ENCODE measurements at regions not wholly inside any gene's neighbourhood (a gene's known extent, or its start where the extent isn't known, plus 50 kb on each side); places are given as distances from the start of the nearest gene placed in this dataset.

DNA sequence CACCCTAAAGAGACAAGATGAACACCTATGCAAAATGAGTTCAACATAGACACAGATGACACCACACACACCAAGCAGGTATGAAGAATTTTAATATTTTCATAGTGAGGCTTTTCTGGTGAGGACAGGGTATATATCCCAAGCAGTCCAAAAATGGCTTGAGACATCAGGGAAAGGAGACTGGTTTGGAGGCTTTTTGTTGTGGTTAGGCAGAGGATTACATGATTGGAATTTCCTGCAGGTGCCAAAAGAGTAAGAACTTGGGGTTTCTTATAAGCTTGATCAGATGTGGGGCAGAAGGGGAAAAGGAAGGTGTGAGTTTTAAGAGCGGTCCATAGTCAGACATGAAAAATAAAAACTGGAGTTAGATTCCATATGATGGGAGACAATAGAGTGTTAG lies 420.8 kb upstream of the SLITRK1 start:
- no peaks in the 10 kb centered on the region for H3K36me3 Mint-ChIP-seq
- no peaks in the 10 kb centered on the region for H3K9me3 Mint-ChIP-seq
- no peak overlapping the region for H3K4me3 Mint-ChIP-seq
- no peaks in the 10 kb centered on the region for H3K4me1 Mint-ChIP-seq (ENCODE audit: low read depth in 2 of 2)
- no peaks in the 10 kb centered on the region for H3K27me3 Mint-ChIP-seq
- no peak overlapping the region for H3K27ac Mint-ChIP-seq
- ATAC-seq (no peak), DNase-seq (ENCODE audit: low spot score) (no peak)

DNA sequence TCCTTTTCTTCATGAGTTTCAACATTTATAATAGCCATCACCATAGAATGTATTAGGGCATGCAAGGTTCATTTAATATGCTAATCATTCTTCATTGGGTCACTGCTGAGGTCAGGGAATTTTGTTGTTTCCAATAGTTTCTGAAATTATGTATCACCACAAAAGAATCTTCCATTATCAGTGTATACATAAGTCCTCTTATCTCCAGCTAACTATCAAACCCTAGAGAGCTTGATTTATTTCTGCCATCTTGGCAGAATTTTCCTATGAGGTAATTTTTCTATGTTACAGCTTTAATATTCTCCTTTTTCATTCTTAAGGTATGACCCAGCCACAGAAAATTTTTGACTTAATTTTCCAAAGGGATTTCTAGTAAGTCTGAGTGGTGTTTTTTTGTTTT lies 415.0 kb upstream of the SLITRK1 start:
- DNase-seq (ENCODE audit: low spot score) (no peak), ATAC-seq (no peak)
- Mint-ChIP-seq H3K4me1 (ENCODE audit: low read depth in 2 of 2) (no peaks in the 10 kb centered on the region), H3K27me3 (no peaks in the 10 kb centered on the region), H3K36me3 (no peaks in the 10 kb centered on the region), H3K9me3 (peaks cover 3% of the 10 kb centered on the region), H3K4me3 (no peak overlapping the region), H3K27ac (no peak overlapping the region)

DNA sequence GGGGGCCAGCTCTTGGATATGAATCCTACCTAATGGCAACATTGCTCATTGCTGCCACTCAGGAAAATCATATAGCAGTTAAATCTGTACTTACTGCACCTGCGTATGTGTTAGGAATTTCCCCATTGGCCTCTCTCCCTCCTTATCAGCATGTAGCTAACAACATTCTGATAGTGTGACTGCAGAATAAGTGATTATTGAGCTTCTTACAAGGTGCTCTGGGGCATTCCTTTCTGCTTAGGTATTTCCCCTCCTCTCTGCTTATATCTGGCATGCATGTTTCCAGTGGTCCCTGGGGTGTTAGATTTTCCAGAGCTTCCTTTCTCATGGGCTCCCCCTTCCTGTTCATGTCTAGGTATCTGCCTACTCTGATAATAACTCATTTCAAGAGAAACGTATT lies 414.1 kb upstream of the SLITRK1 start:
- ATAC-seq (no peak), DNase-seq (ENCODE audit: low spot score) (no peak)
- Mint-ChIP-seq H3K27me3 (no peaks in the 10 kb centered on the region), H3K9me3 (peaks cover 3% of the 10 kb centered on the region), H3K4me1 (ENCODE audit: low read depth in 2 of 2) (no peaks in the 10 kb centered on the region), H3K27ac (no peak overlapping the region), H3K4me3 (no peak overlapping the region), H3K36me3 (no peaks in the 10 kb centered on the region)

DNA sequence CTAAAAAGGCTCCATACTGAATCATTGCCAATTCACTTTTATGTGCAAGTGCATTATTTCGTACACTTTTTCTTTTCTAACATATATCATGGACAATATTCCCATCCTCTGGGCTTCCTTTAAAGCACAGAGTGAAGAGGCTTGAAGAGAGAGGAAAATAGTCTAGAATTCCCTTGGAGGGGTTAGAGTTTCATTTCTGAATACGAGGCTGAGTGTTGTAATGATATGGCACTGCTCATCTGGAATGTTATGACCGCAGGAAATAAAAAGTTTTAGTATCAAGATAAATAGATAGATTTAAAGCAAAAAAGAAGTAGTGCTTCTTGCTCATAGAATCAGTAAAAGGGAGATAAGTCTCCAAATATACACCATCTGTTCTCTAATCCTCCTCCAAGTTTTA lies 412.3 kb upstream of the SLITRK1 start:
- DNase-seq (ENCODE audit: low spot score) (no peak), ATAC-seq (no peak)
- no peak overlapping the region for H3K27ac Mint-ChIP-seq
- H3K4me3 Mint-ChIP-seq = no peak overlapping the region
- H3K36me3 Mint-ChIP-seq = no peaks in the 10 kb centered on the region
- no peaks in the 10 kb centered on the region for H3K4me1 Mint-ChIP-seq (ENCODE audit: low read depth in 2 of 2)
- H3K9me3 Mint-ChIP-seq = peaks cover 8% of the 10 kb centered on the region
- no peaks in the 10 kb centered on the region for H3K27me3 Mint-ChIP-seq

DNA sequence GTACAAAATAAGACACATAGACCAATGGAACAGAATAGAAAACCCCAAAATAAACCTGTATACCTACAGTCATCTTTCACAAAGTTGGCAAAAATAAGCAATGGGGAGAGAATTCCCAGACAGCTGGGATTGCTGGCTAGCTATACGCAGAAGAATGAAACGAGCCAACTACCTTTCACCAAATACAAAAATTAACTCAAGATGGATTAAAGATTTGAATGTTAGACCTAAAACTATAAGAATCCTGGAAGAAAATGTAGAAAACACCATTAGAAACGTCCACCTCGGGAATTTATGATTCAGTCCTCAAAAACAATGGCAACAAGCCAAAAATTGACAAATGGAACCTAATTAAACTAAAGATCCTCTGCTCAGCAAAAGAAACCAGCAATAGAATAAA lies 408.1 kb upstream of the SLITRK1 start:
- no peaks in the 10 kb centered on the region for H3K36me3 Mint-ChIP-seq

DNA sequence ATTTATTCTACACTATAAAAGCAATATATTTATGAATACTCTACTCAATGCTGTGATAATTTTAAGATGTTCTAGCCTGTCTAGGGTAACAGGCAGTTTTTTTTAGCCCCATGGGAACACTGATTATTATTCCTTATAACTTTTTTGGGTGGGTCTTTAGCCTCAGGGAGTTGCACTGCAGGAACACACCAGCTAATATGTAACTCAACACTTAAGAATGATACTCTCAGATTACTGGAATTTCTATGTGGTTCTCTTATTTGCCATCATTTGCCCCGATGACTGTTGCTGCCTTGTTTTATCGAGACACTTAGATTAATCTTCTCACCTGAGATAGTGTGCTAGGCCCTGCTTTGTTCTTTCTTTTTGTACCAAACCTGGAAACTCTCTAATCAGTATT lies 396.9 kb upstream of the SLITRK1 start:
- Mint-ChIP-seq H3K27me3 (no peaks in the 10 kb centered on the region), H3K27ac (no peak overlapping the region), H3K36me3 (no peaks in the 10 kb centered on the region), H3K4me3 (no peak overlapping the region), H3K4me1 (ENCODE audit: low read depth in 2 of 2) (no peaks in the 10 kb centered on the region), H3K9me3 (no peaks in the 10 kb centered on the region)
- DNase-seq (ENCODE audit: low spot score) (no peak), ATAC-seq (no peak)

More for the DNA sequence above, 408.1 kb upstream of the SLITRK1 start:
- no peak overlapping the region for H3K4me3 Mint-ChIP-seq
- ATAC-seq = no peak
- DNase-seq (ENCODE audit: low spot score) = no peak
- H3K4me1 Mint-ChIP-seq (ENCODE audit: low read depth in 2 of 2) = no peaks in the 10 kb centered on the region
- H3K27ac Mint-ChIP-seq = no peak overlapping the region
- peaks cover 7% of the 10 kb centered on the region for H3K9me3 Mint-ChIP-seq
- H3K27me3 Mint-ChIP-seq = no peaks in the 10 kb centered on the region

DNA sequence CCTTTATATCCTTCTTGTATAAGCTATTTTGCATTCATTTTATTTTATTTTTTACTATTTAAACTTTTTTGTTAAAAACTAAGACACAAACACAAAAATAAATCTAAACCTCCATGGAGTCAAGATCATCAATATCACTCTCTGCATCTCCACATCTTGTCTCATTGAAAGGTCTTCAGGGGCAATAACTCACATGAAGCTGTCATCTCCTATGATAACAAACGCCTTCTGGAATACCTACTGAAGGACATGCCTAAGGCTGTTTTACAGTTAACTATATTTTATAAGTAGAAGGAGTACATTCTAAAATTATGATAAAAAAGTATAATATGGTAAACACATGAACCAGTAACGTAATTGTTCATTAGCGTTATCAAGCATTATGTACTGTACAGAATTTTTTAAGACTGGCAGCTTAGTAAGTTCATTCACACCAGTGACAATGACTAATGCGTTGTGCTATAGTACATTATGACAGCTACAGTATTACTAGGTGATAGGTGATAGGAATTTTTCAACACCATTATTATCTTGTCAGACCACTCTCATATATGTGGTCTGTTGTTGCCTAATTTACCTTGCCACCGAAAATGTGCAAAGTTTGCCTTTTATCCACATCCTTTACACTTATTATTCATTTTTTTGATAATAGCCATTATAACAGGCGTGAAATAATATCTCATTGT lies 390.7 kb upstream of the SLITRK1 start:
- DNase-seq (ENCODE audit: low spot score) = no peak
- H3K36me3 Mint-ChIP-seq = no peaks in the 10 kb centered on the region
- H3K27me3 Mint-ChIP-seq = no peaks in the 10 kb centered on the region
- no peak overlapping the region for H3K4me3 Mint-ChIP-seq
- no peak overlapping the region for H3K27ac Mint-ChIP-seq
- no peaks in the 10 kb centered on the region for H3K9me3 Mint-ChIP-seq
- no peaks in the 10 kb centered on the region for H3K4me1 Mint-ChIP-seq (ENCODE audit: low read depth in 2 of 2)
- ATAC-seq = no peak

DNA sequence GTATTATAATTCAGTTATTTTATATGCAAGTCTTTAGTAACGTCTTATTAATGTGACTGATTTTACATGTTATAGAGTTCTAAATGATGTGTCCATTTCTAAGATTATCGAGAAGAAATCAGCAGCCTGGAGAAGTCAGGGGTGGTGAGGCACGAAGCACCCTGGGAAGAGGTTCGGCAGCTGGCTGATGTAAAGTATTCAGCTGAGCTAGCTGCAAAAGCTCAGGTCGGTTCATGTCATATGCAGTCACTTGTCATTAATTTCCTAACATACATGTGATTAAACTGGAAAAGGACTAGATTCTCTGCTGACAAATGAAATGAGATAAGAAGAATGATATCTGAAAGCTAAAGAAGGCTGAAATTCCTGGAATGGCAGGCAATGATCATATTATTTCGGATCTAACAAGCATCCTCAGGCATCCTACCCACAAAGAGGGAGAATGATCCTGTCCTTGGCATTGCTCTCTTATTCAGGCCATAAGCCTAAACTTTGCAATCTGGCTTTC lies 383.0 kb upstream of the SLITRK1 start:
- H3K4me3 Mint-ChIP-seq = no peak overlapping the region
- no peaks in the 10 kb centered on the region for H3K36me3 Mint-ChIP-seq
- H3K27ac Mint-ChIP-seq = no peak overlapping the region
- no peaks in the 10 kb centered on the region for H3K9me3 Mint-ChIP-seq
- H3K4me1 Mint-ChIP-seq (ENCODE audit: low read depth in 2 of 2) = no peaks in the 10 kb centered on the region
- DNase-seq (ENCODE audit: low spot score) = no peak
- H3K27me3 Mint-ChIP-seq = no peaks in the 10 kb centered on the region
- no peak for ATAC-seq

DNA sequence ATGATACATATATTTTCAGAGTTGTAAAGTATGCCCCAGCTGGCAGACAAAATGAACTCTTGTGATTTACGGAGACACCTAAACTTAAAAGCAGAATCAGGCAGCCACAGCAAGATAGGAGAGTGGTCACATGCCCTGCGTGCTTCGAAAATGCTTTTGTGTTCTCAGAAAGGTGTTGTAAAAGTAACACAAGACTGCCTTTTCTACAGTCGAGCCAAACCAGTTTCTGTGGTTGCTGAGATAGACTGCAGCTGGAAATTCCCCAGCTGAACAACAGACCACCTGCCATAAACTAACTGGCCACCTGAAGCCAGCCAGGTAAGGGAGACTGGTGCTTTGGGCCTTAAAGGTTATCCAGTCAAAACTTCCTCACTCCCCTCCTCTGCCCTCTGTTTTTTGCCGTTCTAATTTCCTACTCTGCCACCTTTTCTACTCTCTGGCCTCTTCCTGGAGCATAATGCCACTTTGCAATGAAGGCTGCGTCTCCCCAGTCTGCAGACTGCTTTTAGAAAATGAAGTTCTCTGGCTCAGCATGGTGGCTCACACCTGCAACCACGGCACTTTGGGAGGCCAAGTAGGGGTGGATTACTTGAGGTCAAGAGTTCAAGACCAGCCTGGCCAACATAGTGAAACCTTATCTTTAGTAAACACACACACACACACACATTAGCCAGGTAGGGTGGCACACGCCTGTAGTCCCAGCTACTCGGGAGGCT lies 381.2 kb upstream of the SLITRK1 start:
- no peaks in the 10 kb centered on the region for H3K27me3 Mint-ChIP-seq
- H3K36me3 Mint-ChIP-seq = no peaks in the 10 kb centered on the region
- ATAC-seq = no peak
- H3K27ac Mint-ChIP-seq = no peak overlapping the region
- H3K4me3 Mint-ChIP-seq = no peak overlapping the region
- no peaks in the 10 kb centered on the region for H3K4me1 Mint-ChIP-seq (ENCODE audit: low read depth in 2 of 2)
- no peaks in the 10 kb centered on the region for H3K9me3 Mint-ChIP-seq
- DNase-seq (ENCODE audit: low spot score) = no peak

DNA sequence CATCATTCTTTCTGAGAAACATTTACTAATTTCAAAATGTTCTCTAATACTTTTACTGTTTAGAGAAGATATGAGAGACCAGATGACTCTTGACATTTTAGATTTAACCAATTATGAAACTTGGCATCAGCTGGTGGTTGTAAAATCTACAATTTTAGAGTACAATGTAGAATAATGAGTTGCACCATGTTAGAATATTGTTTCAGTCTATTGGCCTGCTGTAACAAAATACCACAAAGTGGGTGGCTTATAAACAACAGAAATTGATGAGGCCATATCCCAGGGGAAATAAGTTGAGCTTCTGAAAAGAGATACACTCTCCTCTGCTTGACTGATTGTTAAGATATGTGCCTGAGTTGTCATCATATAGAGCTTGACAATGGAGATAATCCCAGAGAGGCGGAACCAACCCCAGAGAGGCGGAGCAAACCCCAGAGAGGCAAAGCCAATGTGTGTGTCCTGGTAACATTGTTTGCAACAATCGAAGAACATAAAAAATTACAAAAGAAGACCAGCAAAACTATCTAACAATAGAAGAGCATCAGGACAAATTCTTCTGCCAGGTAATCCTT lies 373.0 kb upstream of the SLITRK1 start:
- no peaks in the 10 kb centered on the region for H3K36me3 Mint-ChIP-seq
- H3K4me3 Mint-ChIP-seq = no peak overlapping the region
- no peaks in the 10 kb centered on the region for H3K27me3 Mint-ChIP-seq

DNA sequence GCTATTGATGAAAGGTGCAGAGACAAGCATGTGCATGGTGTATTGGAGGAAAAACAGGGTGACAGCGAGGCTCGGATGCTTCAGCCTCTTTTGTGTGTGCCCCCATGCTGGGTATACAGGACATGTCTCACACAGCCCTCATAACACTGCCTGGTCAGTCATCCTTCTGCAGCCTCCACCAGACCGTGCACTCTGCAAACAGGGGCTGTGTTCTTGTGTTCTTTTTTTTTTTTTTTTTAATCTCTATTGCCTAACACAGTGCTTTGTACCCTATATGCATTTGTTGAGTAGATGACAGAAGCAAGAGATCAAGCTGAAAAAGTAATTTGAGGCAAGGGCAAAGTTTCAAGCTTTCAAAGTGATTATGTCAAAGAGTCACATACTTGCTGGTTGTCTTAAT lies 367.2 kb upstream of the SLITRK1 start:
- Mint-ChIP-seq H3K27ac (no peak overlapping the region), H3K27me3 (no peaks in the 10 kb centered on the region), H3K4me3 (no peak overlapping the region), H3K36me3 (no peaks in the 10 kb centered on the region), H3K9me3 (no peaks in the 10 kb centered on the region), H3K4me1 (ENCODE audit: low read depth in 2 of 2) (no peaks in the 10 kb centered on the region)
- DNase-seq (ENCODE audit: low spot score) (no peak), ATAC-seq (no peak)

More for the DNA sequence above, 373.0 kb upstream of the SLITRK1 start:
- Mint-ChIP-seq H3K4me1 (ENCODE audit: low read depth in 2 of 2) (no peaks in the 10 kb centered on the region), H3K9me3 (no peaks in the 10 kb centered on the region), H3K27ac (no peak overlapping the region)
- ATAC-seq = no peak
- DNase-seq (ENCODE audit: low spot score) = no peak

DNA sequence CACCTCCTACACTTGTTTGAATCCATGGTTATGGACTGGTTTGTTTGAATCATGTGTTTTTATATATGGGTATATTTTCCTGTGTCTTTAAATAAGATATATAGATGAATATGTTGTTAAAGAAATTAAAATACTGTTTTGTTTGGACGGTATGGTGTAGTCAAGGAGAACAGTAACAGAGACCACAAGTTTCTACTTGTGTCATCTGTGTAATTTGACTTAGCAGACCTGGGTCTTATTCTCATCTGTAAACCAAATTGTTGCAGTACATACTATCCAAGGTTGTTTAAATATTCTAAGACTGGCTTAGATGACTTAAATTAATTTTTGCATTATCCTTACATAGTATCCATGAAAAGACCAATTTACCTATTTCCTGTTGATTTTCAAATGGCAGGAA lies 361.1 kb upstream of the SLITRK1 start:
- DNase-seq (ENCODE audit: low spot score) (no peak), ATAC-seq (no peak)
- Mint-ChIP-seq H3K9me3 (no peaks in the 10 kb centered on the region), H3K4me1 (ENCODE audit: low read depth in 2 of 2) (no peaks in the 10 kb centered on the region), H3K27ac (no peak overlapping the region), H3K4me3 (no peak overlapping the region), H3K27me3 (no peaks in the 10 kb centered on the region), H3K36me3 (no peaks in the 10 kb centered on the region)

DNA sequence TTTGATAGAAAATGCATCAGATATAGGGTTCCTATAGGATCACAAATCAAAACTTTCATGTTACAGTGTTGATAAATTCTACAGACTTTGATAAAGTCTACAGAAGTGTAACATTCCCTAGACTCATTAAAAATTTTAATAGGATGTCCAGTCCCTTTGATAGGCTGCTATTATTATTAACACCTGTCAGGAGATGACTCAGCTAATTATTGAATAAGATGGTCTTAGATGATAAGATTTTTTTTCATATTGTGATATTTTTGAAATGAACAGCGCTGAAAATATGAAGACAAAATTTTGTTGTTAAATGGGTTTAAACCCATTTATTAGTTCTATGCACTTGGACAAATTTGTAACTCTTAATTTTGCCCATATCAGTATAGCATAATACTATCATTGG lies 356.8 kb upstream of the SLITRK1 start:
- ATAC-seq (no peak), DNase-seq (ENCODE audit: low spot score) (no peak)
- H3K27ac Mint-ChIP-seq = no peak overlapping the region
- H3K27me3 Mint-ChIP-seq = no peaks in the 10 kb centered on the region
- no peaks in the 10 kb centered on the region for H3K36me3 Mint-ChIP-seq
- no peak overlapping the region for H3K4me3 Mint-ChIP-seq
- peaks cover 0 to 3% of the 10 kb centered on the region in 2 donors for H3K4me1 Mint-ChIP-seq (ENCODE audit: low read depth in 2 of 2)
- H3K9me3 Mint-ChIP-seq = no peaks in the 10 kb centered on the region

DNA sequence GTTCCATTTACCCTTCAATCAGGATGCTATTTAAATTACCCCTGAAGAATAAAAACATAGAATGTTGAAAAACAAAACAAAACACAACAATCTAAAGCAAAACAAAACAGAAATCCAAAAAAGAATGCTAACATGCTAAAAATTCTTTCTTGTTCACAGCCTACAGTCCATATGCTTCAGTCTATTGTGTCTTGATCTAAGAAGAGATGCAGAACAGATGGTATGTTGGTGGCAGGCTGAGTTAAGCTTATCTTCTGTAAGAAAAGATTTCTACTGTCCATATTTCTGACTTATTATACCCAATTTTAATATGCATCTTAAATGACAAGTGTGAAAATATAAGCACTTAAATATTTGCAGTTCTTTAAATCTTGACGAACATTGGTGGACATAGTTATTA lies 356.1 kb upstream of the SLITRK1 start:
- ATAC-seq = no peak

More for the DNA sequence above, 356.1 kb upstream of the SLITRK1 start:
- H3K9me3 Mint-ChIP-seq = no peaks in the 10 kb centered on the region
- H3K27me3 Mint-ChIP-seq = no peaks in the 10 kb centered on the region
- no peak for DNase-seq (ENCODE audit: low spot score)
- H3K36me3 Mint-ChIP-seq = no peaks in the 10 kb centered on the region
- peaks cover 0 to 3% of the 10 kb centered on the region in 2 donors for H3K4me1 Mint-ChIP-seq (ENCODE audit: low read depth in 2 of 2)
- H3K27ac Mint-ChIP-seq = no peak overlapping the region
- H3K4me3 Mint-ChIP-seq = no peak overlapping the region
